Neutrophil (primary cell): ENCODE measurements at regions not wholly inside any gene's neighbourhood (a gene's known extent, or its start where the extent isn't known, plus 50 kb on each side); places are given as distances from the start of the nearest gene placed in this dataset.

Experiments used
- H3K27ac ChIP-seq: fragments of 200-600 bp; sonication (generic); 2 replicates; pipeline ENCODE4 v1.5.1; 2016; ENCODE audit warnings: mild to moderate bottlenecking, moderate library complexity
- H3K27me3 ChIP-seq: fragments of 200-600 bp; sonication (generic); 2 replicates; pipeline ENCODE4 v1.6.0; 2016; ENCODE audit warnings: mild to moderate bottlenecking
- H3K36me3 ChIP-seq: fragments of 200-600 bp; sonication (generic); 2 replicates; pipeline ENCODE4 v1.5.1; 2017
- H3K4me1 ChIP-seq, 2 experiments: fragments of 200-600 bp in 1 of 2; sonication (generic) in 1 of 2; 1 replicate in 1 of 2; 2 replicates in 1 of 2; pipeline versions ENCODE4 v1.5.1 to v1.6.1; 2013 to 2016; ENCODE audit warnings: low read depth in 1 of 2, low read length in 1 of 2, mild to moderate bottlenecking in 1 of 2, moderate library complexity in 1 of 2; ENCODE audit not compliant: control insufficient read depth in 1 of 2, insufficient read depth in 1 of 2
- H3K4me3 ChIP-seq, 2 experiments: fragments of 200-600 bp in 1 of 2; sonication (generic) in 1 of 2; 1 replicate in 1 of 2; 2 replicates in 1 of 2; pipeline ENCODE4 v1.5.1; 2013 to 2016; ENCODE audit warnings: low read depth in 1 of 2, low read length in 1 of 2, mild to moderate bottlenecking in 1 of 2, moderate library complexity in 1 of 2
- H3K9me3 ChIP-seq: fragments of 200-600 bp; sonication (generic); 2 replicates; pipeline ENCODE4 v1.5.1; 2016
- TF ChIP-seq, protein P1 (sequence below): fragments of 200-600 bp; sonication (generic); IDR thresholded peaks from 2 replicates; pipeline ENCODE4 v1.5.1; 2016; ENCODE audit warnings: antibody characterized with exemption

DNA sequence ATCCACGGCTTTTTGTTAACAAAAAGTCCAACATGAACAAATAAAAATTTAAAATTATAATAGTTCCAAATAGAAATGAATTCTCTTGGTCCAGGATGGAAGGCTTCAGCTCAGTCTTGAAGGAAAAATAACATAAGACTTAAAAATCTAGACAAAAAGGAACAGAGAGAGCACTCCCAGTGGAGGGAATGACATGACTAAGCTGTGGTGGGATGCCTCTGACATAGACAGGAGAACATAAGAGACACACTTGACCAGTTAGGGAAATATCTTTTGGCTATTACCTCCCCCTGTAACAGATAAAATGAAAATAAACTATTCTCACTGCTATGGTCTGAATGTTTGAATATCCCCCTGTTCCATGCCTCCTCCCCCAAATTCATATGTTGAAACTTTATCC is 106.8 kb downstream of the BBS10 start:
- Histone ChIP-seq H3K36me3 (no peaks in the 10 kb centered on the region), H3K27ac (no peak overlapping the region), H3K4me3 (no peak overlapping the region), H3K4me1 (no peaks in the 10 kb centered on the region), H3K9me3 (no peaks in the 10 kb centered on the region), H3K27me3 (peaks cover 7% of the 10 kb centered on the region)
- TF ChIP-seq, protein P1, sequence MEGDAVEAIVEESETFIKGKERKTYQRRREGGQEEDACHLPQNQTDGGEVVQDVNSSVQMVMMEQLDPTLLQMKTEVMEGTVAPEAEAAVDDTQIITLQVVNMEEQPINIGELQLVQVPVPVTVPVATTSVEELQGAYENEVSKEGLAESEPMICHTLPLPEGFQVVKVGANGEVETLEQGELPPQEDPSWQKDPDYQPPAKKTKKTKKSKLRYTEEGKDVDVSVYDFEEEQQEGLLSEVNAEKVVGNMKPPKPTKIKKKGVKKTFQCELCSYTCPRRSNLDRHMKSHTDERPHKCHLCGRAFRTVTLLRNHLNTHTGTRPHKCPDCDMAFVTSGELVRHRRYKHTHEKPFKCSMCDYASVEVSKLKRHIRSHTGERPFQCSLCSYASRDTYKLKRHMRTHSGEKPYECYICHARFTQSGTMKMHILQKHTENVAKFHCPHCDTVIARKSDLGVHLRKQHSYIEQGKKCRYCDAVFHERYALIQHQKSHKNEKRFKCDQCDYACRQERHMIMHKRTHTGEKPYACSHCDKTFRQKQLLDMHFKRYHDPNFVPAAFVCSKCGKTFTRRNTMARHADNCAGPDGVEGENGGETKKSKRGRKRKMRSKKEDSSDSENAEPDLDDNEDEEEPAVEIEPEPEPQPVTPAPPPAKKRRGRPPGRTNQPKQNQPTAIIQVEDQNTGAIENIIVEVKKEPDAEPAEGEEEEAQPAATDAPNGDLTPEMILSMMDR = no peak

DNA sequence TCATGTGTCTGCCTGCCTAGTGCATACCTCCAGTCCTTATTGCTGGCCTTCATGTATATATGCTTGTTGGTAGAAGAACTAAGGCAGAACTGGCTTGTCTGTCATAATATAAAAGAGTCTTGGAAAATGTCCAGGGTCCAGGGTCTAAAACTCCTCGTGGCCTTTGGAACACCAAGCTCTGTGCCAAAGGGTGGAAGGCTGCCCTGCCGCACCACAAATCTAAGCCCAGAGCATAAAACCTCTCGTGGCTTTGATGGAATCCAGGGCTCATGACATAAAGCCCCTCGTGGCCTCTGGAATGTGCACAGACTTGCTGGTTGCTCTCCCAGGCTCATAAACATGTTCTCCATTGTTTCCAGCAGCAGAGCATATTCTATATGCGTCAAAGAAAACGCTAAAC is 107.9 kb downstream of the BBS10 start:
- H3K27ac ChIP-seq = no peak overlapping the region
- H3K9me3 ChIP-seq = no peaks in the 10 kb centered on the region
- no peaks in the 10 kb centered on the region for H3K4me1 ChIP-seq
- no peaks in the 10 kb centered on the region for H3K27me3 ChIP-seq
- no peaks in the 10 kb centered on the region for H3K36me3 ChIP-seq
- TF ChIP-seq, protein P1 = no peak
- H3K4me3 ChIP-seq = no peak overlapping the region

DNA sequence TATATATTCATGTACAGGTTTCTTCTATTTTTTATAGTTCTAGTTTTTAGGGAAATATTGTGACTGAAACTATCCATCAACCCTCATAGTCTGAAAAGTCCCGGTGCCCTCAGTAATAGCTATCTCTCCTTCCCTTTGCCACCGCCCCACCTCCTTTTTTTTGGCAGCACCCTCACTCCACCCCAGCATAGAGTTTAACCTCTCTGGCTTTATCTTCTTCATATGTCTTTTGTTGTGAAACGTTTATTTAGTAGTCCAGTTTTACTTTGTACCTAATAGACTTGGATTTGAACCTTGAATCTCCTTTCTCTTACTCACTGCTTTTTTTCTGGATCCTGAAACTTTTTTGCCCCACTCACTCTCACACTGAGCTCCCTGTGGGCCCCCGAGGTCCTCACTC is 109.5 kb downstream of the BBS10 start:
- H3K27me3 ChIP-seq = no peaks in the 10 kb centered on the region
- TF ChIP-seq, protein P1 = no peak
- H3K27ac ChIP-seq = no peak overlapping the region
- no peaks in the 10 kb centered on the region for H3K36me3 ChIP-seq
- H3K9me3 ChIP-seq = no peaks in the 10 kb centered on the region
- no peaks in the 10 kb centered on the region for H3K4me1 ChIP-seq
- no peak overlapping the region for H3K4me3 ChIP-seq

DNA sequence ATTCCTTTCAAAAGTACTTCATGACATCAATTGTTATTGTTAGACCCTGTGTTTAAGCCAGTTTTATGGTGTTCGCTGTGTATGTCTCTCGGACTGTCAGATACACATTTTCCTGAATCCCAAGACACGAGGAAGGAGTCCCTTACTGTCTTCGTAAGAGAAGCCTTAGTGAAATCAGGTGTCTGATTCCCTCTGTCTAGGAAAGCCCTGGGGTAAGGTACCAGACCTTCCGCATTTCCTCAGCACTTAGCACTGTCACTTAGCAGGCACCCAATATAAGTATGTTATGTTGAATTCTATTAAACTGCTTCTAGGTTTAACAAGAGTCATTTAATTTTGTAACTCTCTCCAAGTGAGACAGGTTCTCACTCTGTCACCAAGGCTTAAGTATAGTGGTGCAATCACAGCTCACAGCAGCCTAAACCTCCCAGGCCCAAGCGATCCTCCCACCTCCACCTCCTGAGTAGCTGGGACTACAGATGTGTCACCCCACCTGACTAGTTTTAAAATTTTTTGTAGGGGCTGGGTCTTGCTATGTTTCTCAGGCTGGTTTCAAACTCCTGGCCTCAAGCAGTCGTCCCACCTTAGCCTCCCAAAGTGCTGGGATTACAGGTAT is 111.0 kb downstream of the BBS10 start:
- Histone ChIP-seq H3K4me1 (no peaks in the 10 kb centered on the region), H3K27me3 (no peaks in the 10 kb centered on the region), H3K4me3 (no peak overlapping the region), H3K27ac (no peak overlapping the region), H3K9me3 (no peaks in the 10 kb centered on the region), H3K36me3 (no peaks in the 10 kb centered on the region)
- TF ChIP-seq, protein P1 = no peak

DNA sequence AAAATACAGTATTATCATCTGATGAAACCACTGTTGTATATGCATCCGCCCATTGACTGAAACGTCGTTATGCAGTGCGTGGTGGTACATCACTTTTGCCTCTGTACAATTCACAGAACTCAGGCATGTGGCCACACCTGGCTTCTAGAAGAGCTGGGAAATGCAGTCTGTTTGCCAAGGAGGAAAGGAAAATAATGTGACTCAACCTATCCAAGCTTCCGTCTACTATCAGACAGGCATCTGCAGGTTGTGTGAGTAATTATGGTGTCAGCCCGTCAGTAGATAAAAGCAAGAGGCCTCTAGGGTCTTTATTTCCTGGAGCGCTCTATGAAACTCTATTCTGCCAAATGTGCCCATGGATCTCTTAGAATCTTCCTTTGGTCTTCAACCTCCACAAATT is 111.6 kb downstream of the BBS10 start:
- Histone ChIP-seq H3K27ac (no peak overlapping the region), H3K4me3 (no peak overlapping the region), H3K27me3 (no peaks in the 10 kb centered on the region), H3K36me3 (no peaks in the 10 kb centered on the region), H3K4me1 (no peaks in the 10 kb centered on the region), H3K9me3 (no peaks in the 10 kb centered on the region)
- TF ChIP-seq, protein P1 = no peak

DNA sequence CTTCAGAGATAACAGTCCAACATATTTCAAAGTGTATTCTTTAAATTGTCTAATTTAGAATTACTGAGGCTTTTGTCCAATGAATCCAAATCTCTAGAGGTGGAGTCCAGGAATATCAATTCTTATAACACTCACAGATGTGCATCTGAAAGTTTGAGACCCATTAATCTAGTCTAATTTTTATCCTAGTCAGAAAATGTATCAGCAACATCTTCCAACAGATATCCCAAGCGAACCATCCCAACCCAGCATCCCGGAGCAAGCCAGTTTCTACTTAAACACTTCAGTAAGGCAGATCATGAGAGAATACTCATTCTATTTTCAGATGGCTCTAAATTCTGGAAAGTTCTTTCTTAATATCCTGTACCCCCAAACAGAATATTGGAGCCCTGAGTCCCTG is 113.5 kb downstream of the BBS10 start:
- Histone ChIP-seq H3K36me3 (no peaks in the 10 kb centered on the region), H3K27ac (no peak overlapping the region), H3K27me3 (no peaks in the 10 kb centered on the region), H3K4me1 (no peaks in the 10 kb centered on the region), H3K9me3 (no peaks in the 10 kb centered on the region), H3K4me3 (no peak overlapping the region)
- TF ChIP-seq, protein P1 = no peak
